ENCODE measurements at regions not wholly inside any gene's neighbourhood (a gene's known extent, or its start where the extent isn't known, plus 50 kb on each side); places are given as distances from the start of the nearest gene placed in this dataset.

GRCh38 chr1:168893359-168893801 is 164.4 kb upstream of the DPT start:
- no peak overlapping the region for H3K4me3 ChIP-seq (ENCODE audit: low read depth, low read length)
- TF ChIP-seq, protein P1, sequence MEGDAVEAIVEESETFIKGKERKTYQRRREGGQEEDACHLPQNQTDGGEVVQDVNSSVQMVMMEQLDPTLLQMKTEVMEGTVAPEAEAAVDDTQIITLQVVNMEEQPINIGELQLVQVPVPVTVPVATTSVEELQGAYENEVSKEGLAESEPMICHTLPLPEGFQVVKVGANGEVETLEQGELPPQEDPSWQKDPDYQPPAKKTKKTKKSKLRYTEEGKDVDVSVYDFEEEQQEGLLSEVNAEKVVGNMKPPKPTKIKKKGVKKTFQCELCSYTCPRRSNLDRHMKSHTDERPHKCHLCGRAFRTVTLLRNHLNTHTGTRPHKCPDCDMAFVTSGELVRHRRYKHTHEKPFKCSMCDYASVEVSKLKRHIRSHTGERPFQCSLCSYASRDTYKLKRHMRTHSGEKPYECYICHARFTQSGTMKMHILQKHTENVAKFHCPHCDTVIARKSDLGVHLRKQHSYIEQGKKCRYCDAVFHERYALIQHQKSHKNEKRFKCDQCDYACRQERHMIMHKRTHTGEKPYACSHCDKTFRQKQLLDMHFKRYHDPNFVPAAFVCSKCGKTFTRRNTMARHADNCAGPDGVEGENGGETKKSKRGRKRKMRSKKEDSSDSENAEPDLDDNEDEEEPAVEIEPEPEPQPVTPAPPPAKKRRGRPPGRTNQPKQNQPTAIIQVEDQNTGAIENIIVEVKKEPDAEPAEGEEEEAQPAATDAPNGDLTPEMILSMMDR (IDR thresholded peaks at IDR 0.05; ENCODE audit: low read depth, low read length, missing control alignments): no peak
- no peak for DNase-seq (ENCODE audit: low read depth)

DNA sequence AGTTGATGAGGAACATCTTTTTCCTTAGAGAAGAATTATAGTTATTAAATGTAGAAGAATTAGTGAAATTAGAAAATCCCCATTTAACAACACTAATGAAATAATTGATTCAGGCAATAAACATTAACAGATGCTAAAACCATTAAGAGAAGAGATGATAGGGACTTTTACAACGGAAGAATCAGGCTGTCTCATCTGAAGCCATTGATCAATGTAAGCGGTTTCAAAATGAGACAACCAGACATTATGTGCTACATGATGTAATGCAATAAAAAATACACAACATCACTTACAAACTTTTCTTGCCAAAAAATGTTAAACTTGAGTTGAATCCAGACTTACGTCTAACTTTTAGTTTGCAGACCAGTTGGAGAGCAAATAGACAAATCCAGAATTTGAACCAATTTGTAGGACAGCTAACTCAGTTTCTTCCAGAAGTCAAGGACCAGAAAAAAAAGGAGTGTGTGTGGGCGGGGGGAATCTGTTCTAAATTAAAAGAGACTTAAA is 165.4 kb upstream of the DPT start:
- DNase-seq (ENCODE audit: low read depth): no peak
- TF ChIP-seq, protein P1 (IDR thresholded peaks at IDR 0.05; ENCODE audit: low read depth, low read length, missing control alignments): no peak
- H3K4me3 ChIP-seq (ENCODE audit: low read depth, low read length): no peak overlapping the region

GRCh38 chr1:168897249-168897648 is 168.2 kb upstream of the DPT start:
- DNase-seq (ENCODE audit: low read depth): no peak
- H3K4me3 ChIP-seq (ENCODE audit: low read depth, low read length): no peak overlapping the region
- TF ChIP-seq, protein P1 (IDR thresholded peaks at IDR 0.05; ENCODE audit: low read depth, low read length, missing control alignments): no peak

DNA sequence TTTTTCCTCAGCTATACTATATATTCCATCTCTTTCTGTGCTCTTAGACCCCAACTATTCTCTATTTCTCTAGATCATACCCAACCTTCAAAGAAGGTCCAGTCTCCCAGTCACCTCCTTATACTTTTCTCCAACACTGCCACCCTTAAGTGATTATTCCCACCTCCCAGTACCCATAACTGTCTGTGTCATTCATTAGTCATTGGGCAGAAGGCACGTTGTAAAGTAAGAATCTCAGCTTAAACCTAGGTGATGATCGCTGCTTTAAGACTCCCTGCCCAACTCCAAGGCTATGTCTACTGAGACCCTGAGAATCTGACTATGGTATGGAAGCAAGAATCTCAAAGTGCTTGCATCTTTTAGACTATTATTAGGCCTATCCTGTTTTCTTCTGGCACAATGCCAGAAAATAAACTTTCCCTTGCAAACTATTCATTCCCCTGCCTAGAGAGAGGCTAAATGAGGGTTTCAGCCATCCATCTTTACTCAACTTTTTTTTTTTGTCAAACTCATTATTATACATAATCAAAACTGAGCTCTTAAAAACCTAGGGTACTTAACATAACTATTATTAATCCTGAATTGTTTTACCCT is 174.3 kb upstream of the DPT start:
- no peak for DNase-seq (ENCODE audit: low read depth)
- TF ChIP-seq, protein P1 (IDR thresholded peaks at IDR 0.05; ENCODE audit: low read depth, low read length, missing control alignments): no peak
- no peak overlapping the region for H3K4me3 ChIP-seq (ENCODE audit: low read depth, low read length)

DNA sequence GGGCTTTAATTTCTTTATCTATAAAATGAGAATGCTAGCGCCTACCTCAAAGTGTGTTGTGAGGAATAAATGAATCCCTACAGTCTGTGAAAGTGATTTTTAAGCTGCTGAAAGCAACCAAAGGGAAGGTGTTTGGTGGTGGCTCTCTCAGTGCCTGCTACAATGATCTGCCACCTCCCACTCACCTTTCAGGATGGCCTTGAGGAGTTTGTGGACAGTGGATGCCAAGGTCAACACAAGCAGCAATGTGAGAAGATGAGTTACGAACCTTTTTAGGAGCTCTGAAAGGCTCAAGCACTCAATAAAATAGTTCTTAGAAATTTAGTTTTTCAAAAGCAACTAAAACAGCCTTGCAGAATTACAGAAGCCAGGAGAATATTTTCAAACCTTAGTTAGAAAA is 176.6 kb upstream of the DPT start:
- TF ChIP-seq, protein P1 (IDR thresholded peaks at IDR 0.05; ENCODE audit: low read depth, low read length, missing control alignments): no peak
- no peak overlapping the region for H3K4me3 ChIP-seq (ENCODE audit: low read depth, low read length)

DNA sequence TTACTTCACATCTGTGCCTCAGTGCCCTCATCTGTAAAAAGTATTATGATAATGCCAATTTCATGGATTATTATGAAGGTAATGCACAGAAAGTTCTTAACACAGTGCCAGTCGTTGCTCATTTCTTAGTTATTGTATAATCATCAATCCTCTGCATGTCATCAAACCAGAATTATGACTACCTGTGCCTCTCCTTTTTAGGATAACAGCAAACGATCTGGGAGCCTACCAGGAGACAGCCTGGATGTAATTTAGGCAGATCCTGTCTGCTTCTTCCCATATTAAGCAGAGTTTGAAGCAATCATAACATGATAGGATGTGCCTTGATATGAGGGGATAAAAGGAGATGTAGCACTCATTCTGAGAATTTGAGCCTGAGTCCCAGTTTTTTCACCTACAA is 177.4 kb upstream of the DPT start:
- H3K4me3 ChIP-seq (ENCODE audit: low read depth, low read length): no peak overlapping the region
- no peak for DNase-seq (ENCODE audit: low read depth)
- TF ChIP-seq, protein P1 (IDR thresholded peaks at IDR 0.05; ENCODE audit: low read depth, low read length, missing control alignments): no peak

More for the DNA sequence above, 176.6 kb upstream of the DPT start:
- DNase-seq (ENCODE audit: low read depth): no peak

- H3K4me3 ChIP-seq (ENCODE audit: low read depth, low read length): no peak overlapping the region
- TF ChIP-seq, protein P1 (IDR thresholded peaks at IDR 0.05; ENCODE audit: low read depth, low read length, missing control alignments): no peak
- DNase-seq (ENCODE audit: low read depth): no peak
Measured at GRCh38 chr1:168907053-168907452, 178.0 kb upstream of the DPT start.

Measured in GM12864 (cell line).